NCI-H1417 treated with DMSO at 0.1 percent for 48 hours (cell line): ENCODE measurements at regions not wholly inside any gene's neighbourhood (a gene's known extent, or its start where the extent isn't known, plus 50 kb on each side); places are given as distances from the start of the nearest gene placed in this dataset.

ENCODE experiments used
- DNase-seq: peaks from one replicate; lab custom pipeline; 2025; lab: John Stamatoyannopoulos, UW

GRCh38 chr14:98819132-98819866 lies 452.7 kb downstream of the BCL11B start:
- no peak for DNase-seq

- no peak for DNase-seq
These were observed 452.2 kb downstream of the BCL11B start for GRCh38 chr14:98819867-98820206.

DNA sequence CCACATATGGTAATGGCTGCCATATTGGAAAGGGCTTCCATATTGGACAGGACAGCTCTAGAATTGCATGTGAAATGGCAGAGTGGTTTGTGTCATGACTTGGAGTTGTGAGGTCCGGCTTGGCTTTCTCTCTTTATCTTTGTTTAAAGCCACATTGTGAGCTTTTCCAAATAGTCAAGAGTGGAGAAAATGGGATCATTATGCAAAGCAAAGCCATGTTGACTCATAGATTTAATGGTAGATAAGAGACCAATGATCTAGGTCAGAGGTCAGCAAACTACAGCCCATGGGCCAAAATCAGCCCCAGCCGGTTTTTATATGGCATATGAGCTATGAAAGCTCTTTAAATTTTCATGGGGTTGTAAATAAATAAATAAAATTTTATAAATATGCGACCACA lies 449.1 kb downstream of the BCL11B start:
- no peak for DNase-seq

- no peak for DNase-seq
These were observed 445.4 kb downstream of the BCL11B start for GRCh38 chr14:98826618-98827017.

DNA sequence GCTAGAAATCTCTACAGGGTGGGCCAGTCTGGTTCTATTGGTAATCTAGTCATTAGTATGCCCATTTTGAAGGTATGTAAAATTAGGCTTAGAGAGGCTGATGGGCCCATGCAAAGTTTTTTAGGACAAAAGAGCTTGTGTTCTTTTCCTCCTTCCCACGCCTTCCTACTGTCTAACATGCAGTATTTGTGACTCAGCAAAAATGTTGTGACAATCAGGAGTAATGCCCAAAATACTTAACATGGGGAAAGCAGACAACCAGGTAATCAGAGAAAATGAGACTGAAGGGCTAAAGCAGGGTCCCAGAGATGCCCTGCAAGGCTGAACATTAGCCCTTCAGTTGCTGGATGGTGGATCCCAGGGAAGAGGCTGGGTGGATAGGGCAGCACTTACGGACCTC lies 437.9 kb downstream of the BCL11B start:
- no peak for DNase-seq

DNA sequence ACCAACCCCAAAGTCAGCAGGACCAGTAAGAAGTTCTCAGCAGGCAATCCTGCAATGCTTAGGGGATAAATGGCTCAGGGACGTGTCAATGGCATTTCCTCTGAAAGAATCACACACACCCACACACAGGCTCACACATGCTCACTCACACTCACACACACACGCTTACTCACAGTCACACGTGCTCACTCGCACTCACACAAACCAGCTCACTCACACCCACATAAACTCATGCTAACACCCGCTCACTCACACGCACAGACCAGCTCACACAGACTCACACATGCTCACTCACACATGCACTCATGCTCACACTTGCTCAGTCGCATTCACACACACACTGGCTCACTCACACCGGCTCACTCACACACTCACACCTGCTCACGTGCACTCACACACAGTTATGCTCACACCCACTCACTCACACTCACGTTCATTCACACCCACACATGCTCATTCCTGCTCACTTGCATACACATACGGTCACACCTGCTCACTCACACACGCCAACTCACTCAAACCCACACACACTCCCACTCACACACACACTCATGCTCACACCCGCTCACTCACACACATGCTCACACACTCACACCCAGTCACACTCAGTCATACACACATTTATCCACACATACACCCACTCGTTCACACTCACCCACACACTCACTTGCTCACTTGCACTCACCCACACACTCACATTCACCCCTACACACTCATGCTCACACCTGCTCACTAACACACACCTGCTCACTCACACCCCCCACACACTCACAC lies 436.8 kb downstream of the BCL11B start:
- no peak for DNase-seq

DNA sequence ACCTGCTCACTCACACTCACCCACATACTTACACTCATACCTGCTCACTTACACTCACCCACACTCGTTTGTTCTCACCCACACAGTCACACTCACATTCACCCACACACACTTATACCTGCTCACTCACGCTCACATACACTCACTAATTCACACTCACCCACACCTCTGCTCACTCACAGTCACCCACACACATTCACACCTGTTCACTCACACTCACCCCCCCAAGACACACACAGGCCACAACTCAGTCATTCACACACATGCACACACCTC lies 436.2 kb downstream of the BCL11B start:
- no peak for DNase-seq

- DNase-seq: no peak
These were observed 431.9 kb downstream of the BCL11B start for GRCh38 chr14:98840091-98840490.

GRCh38 chr14:98840511-98840910 lies 431.5 kb downstream of the BCL11B start:
- no peak for DNase-seq

GRCh38 chr14:98844456-98844855 lies 427.5 kb downstream of the BCL11B start:
- no peak for DNase-seq

DNA sequence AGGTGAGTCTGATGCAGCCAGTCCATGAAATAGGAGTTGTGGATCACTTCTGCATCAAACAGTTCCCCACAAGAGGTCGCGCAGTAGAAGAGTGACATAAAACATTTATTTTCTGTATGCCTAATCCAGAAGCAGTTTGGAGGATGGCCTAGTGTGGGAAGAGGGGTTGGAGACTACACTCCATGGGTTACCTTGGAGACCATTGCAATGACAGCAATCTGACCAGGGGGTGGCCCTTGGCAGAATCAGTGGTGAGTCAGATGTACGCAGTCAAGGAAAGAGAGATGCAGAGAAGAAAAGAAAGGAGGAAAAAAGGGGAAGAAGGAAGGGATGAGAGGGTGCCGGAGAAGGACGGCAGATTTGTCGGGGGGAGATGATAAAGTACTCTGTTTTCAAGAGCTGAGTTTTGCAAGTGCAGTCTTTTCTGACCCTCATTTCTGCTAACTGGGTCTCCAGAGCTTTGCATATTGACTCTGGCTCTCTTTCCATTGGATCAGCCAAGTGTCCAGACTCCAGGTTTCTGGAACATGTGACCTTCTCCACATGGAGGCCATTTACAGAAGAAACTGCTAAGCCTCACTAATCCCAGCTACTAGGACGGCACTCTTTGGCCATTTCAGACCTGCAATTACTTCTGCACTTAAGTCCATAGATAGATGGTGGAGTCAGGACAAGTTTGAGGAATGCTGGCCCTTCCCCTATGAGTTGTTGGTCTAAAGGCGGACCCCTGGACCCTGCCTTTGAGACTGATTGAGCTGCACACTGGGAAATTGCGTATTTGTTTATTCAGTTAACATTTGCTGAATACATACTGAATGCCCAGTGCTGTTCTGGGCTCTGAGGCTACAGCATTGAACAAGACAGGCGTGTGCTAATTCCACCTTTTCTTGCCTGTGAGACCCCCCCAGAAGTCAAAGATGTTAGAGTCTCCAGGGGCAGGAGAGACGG lies 424.2 kb downstream of the BCL11B start:
- DNase-seq: no peak

- no peak for DNase-seq
These were observed 418.8 kb downstream of the BCL11B start for GRCh38 chr14:98853063-98853729.

DNA sequence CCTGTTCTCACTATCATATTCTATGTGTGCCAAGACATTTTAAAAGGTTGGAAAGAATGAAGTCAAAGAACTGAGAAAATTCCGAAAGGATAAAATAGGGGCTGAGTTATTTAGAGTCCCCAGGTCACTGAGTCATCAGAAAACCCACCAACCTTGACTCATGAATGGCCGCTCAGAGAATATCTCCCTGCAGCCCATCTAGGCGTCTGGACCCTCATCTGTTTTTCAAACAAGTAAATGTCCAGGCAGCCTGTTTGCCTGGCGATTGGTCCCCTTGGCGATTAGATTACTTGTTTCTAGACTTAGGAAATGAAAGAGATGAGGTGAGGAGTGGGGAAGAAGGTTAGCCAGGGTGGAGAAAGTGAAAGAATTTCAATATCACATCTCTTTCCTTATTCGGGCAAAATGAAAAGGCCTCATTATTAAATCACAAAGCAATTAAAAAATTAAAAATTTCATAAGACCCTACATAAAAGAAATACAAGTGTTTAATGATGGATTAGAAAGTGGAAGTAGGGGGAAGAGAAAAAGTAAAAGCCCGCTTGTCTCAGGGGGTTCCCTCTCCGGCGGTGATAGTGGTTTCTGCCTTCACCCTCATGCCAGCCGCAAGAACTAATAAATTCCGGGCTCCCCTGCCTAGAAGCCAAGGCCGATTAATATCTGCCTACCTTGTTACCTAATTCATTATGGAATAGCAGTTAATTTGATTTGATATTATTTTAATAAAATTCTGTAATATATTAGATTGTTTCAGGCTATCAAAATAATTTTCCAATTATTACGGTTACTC lies 415.9 kb downstream of the BCL11B start:
- no peak for DNase-seq

GRCh38 chr14:98858158-98858557 lies 413.8 kb downstream of the BCL11B start:
- no peak for DNase-seq

GRCh38 chr14:98858561-98858960 lies 413.4 kb downstream of the BCL11B start:
- DNase-seq: no peak

- no peak for DNase-seq
These were observed 412.7 kb downstream of the BCL11B start for GRCh38 chr14:98859301-98859700.

- no peak for DNase-seq
These were observed 407.8 kb downstream of the BCL11B start for GRCh38 chr14:98864211-98864610.

GRCh38 chr14:98867146-98867545 lies 404.9 kb downstream of the BCL11B start:
- DNase-seq: no peak

- DNase-seq: no peak
These were observed 404.3 kb downstream of the BCL11B start for GRCh38 chr14:98867726-98868125.

- DNase-seq: no peak
These were observed 403.1 kb downstream of the BCL11B start for GRCh38 chr14:98868866-98869265.

DNA sequence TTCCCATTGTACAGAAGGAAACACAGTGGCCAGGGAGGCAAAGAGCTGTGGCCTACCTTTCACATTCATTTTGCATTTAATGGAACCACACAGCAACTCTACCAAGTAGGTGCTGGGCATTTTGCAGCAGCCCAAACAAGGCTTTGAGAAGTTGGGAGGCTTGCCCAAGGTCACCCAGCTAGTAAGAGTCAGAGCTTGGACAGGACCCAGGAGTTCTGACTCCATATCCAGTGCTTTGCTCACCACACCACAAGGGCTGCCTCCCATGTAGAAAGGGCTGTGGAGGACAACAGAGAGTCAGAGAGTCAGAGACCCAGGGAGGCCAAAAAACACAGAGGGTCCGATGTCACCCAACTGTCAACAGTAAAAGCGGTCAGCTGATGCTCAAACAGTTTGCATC lies 400.2 kb downstream of the BCL11B start:
- DNase-seq: no peak
